ENCODE measurements at regions not wholly inside any gene's neighbourhood (a gene's known extent, or its start where the extent isn't known, plus 50 kb on each side); places are given as distances from the start of the nearest gene placed in this dataset.

DNA sequence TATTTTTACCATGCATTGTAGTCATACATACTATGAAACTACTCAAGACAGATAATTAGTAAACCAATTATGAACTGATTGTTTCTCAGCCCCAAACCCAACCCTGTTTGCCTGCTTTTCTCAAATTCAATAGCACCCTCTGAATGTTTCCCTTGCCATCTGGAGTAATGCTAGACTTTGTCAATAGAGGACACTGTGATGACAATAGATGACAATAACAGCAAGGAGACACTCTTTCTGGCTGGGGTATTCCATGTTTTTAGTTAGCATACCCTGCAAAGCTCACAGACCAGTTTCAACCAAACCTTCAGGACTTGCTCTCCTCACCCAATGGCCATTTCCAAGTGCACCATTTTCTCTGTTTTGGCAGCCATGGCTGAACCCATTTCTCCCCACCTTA lies 108.5 kb upstream of the LRRC7 start:
- Mint-ChIP-seq H3K27ac (no peak overlapping the region), H3K36me3 (no peaks in the 10 kb centered on the region), H3K4me1 (no peaks in the 10 kb centered on the region), H3K9me3 (peaks cover 9% of the 10 kb centered on the region), H3K4me3 (no peak overlapping the region), H3K27me3 (ENCODE audit: low read depth) (no peaks in the 10 kb centered on the region)
- DNase-seq (ENCODE audit: low spot score in 2 of 2, unreplicated experiment in 2 of 2): no peak
- TF ChIP-seq, protein P1, sequence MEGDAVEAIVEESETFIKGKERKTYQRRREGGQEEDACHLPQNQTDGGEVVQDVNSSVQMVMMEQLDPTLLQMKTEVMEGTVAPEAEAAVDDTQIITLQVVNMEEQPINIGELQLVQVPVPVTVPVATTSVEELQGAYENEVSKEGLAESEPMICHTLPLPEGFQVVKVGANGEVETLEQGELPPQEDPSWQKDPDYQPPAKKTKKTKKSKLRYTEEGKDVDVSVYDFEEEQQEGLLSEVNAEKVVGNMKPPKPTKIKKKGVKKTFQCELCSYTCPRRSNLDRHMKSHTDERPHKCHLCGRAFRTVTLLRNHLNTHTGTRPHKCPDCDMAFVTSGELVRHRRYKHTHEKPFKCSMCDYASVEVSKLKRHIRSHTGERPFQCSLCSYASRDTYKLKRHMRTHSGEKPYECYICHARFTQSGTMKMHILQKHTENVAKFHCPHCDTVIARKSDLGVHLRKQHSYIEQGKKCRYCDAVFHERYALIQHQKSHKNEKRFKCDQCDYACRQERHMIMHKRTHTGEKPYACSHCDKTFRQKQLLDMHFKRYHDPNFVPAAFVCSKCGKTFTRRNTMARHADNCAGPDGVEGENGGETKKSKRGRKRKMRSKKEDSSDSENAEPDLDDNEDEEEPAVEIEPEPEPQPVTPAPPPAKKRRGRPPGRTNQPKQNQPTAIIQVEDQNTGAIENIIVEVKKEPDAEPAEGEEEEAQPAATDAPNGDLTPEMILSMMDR (IDR thresholded peaks at IDR 0.05; ENCODE audit: unreplicated experiment): no peak

DNA sequence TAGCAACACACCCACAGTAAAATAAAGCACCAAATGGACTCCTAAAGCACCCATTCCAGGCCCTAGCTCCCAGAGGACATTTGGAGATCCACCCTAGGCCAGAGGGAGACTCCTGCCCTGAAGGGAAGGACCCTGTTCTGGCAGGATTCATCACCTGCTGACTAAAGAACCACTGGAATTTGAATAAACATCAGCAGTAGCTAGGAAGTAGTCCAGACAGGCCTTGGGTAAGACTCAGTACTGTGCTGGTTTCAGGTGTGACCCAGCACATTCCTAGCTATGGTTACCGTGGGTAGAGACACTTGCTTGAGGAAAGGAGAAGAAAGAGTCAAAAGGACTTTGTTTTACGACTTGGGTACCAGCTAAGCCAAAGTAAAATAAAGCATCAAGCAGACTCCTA lies 92.7 kb upstream of the LRRC7 start:
- H3K27me3 Mint-ChIP-seq (ENCODE audit: low read depth): no peaks in the 10 kb centered on the region
- TF ChIP-seq, protein P1 (IDR thresholded peaks at IDR 0.05; ENCODE audit: unreplicated experiment): no peak
- DNase-seq (ENCODE audit: low spot score in 2 of 2, unreplicated experiment in 2 of 2): no peak
- H3K4me3 Mint-ChIP-seq: no peak overlapping the region
- H3K27ac Mint-ChIP-seq: no peak overlapping the region
- H3K36me3 Mint-ChIP-seq: no peaks in the 10 kb centered on the region
- H3K4me1 Mint-ChIP-seq: peaks cover 3% of the 10 kb centered on the region
- no peaks in the 10 kb centered on the region for H3K9me3 Mint-ChIP-seq

DNA sequence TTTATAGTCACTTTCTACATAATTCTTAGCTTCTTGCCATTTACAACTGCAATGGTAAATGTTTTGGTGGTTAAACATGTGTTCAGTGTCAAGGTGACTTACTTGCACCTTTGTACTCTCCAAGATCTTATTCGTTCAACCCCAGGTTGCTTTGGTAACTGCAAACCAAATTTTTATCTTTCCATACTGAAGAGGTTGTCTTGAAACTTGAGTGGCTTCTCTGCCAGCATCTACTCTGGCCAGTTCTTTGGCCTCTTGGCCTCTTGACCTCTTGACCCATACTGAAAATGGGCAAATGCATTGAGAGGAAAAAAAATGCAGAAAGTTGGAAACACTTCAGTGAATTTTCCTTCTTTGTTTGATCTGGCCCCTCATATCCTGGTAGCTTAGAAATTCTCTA lies 88.0 kb upstream of the LRRC7 start:
- Mint-ChIP-seq H3K36me3 (no peaks in the 10 kb centered on the region), H3K27ac (no peak overlapping the region)
- TF ChIP-seq, protein P1 (IDR thresholded peaks at IDR 0.05; ENCODE audit: unreplicated experiment): no peak

DNA sequence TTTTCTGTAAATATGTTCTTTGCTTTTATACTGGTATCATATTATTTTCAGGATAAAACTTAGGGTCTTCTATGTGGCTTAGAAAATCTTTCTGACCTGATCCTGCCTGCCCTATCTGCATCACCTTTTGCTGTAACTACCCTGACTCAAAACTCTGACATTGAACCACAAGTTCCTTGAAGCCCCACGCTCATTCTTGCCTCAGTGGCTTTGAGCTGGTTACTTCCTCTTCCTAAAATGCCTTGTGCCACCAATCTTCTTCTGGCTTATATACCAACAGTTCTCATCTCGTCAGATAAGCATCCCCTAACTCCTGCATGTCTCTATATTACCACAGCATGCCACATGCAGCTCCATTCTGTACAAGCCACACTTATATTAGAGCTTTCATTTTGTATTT lies 84.5 kb upstream of the LRRC7 start:
- Mint-ChIP-seq H3K9me3 (peaks cover 12% of the 10 kb centered on the region), H3K4me3 (no peak overlapping the region), H3K4me1 (peaks cover 10% of the 10 kb centered on the region), H3K27me3 (ENCODE audit: low read depth) (no peaks in the 10 kb centered on the region), H3K36me3 (no peaks in the 10 kb centered on the region), H3K27ac (no peak overlapping the region)
- TF ChIP-seq, protein P1 (IDR thresholded peaks at IDR 0.05; ENCODE audit: unreplicated experiment): no peak
- DNase-seq (ENCODE audit: low spot score in 2 of 2, unreplicated experiment in 2 of 2): no peak

More for the DNA sequence above, 88.0 kb upstream of the LRRC7 start:
- Mint-ChIP-seq H3K4me3 (no peak overlapping the region), H3K4me1 (peaks cover 10% of the 10 kb centered on the region), H3K27me3 (ENCODE audit: low read depth) (no peaks in the 10 kb centered on the region), H3K9me3 (no peaks in the 10 kb centered on the region)
- DNase-seq (ENCODE audit: low spot score in 2 of 2, unreplicated experiment in 2 of 2): no peak

DNA sequence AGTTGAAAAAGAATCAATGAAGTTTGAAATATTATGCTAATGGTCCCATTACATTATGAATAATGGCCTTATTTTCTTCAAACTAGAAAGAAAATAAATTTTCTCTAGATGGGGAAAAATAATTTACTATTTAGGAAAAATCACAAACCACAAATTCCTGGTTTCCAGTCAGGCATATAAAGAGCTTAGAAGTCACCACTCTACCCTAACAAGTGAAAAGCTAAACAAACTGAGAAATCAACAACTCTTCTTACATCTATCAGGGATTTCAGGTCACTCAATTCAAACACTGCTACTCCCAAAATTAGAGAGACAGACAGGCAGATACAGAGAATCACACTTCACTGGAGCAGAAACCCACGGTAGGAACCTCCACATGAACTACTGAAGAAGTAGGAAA lies 82.1 kb upstream of the LRRC7 start:
- TF ChIP-seq, protein P1 (IDR thresholded peaks at IDR 0.05; ENCODE audit: unreplicated experiment): no peak
- H3K36me3 Mint-ChIP-seq: no peaks in the 10 kb centered on the region
- H3K4me3 Mint-ChIP-seq: no peak overlapping the region
- H3K27ac Mint-ChIP-seq: no peak overlapping the region
- peaks cover 6% of the 10 kb centered on the region for H3K4me1 Mint-ChIP-seq
- DNase-seq (ENCODE audit: low spot score in 2 of 2, unreplicated experiment in 2 of 2): no peak
- no peaks in the 10 kb centered on the region for H3K27me3 Mint-ChIP-seq (ENCODE audit: low read depth)
- H3K9me3 Mint-ChIP-seq: peaks cover 28% of the 10 kb centered on the region

DNA sequence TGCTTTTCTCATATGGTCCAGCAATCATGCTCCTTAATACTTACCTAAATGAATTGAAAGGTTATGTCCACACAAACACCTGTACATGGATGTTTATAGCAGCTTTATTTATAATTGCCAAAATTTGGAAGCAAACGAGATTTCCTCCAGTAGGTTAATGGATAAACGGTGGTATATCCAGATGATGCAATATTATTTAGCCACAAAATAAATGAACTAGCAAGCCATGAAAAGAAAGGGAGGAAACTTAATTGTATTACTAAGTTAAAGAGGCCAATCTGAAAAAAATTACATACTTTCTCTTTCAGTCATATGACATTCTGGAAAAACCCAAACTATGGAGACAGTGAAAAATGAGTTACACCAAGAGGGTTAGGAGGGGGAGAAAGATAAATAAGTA lies 76.3 kb upstream of the LRRC7 start:
- DNase-seq (ENCODE audit: low spot score in 2 of 2, unreplicated experiment in 2 of 2): no peak

More for the DNA sequence above, 76.3 kb upstream of the LRRC7 start:
- Mint-ChIP-seq H3K9me3 (peaks cover 31% of the 10 kb centered on the region), H3K4me1 (peaks cover 12% of the 10 kb centered on the region), H3K27ac (no peak overlapping the region), H3K27me3 (ENCODE audit: low read depth) (no peaks in the 10 kb centered on the region), H3K4me3 (no peak overlapping the region), H3K36me3 (no peaks in the 10 kb centered on the region)
- TF ChIP-seq, protein P1 (IDR thresholded peaks at IDR 0.05; ENCODE audit: unreplicated experiment): no peak

Measured in mesothelial cell of epicardium (in vitro differentiated cells).